ENCODE measurements at regions not wholly inside any gene's neighbourhood (a gene's known extent, or its start where the extent isn't known, plus 50 kb on each side); places are given as distances from the start of the nearest gene placed in this dataset.

GRCh38 chr18:38301621-38302020 is 736.0 kb upstream of the CELF4 start:
- TF ChIP-seq CTCF (IDR thresholded peaks at IDR 0.05) (no peak), POLR2A (IDR thresholded peaks at IDR 0.05) (no peak)

Data from Peyer's patch (tissue), 4 donors.